Osteocyte (in vitro differentiated cells): ENCODE measurements at regions not wholly inside any gene's neighbourhood (a gene's known extent, or its start where the extent isn't known, plus 50 kb on each side); places are given as distances from the start of the nearest gene placed in this dataset.

Experiments
- DNase-seq: peaks from one replicate; pipeline ENCODE4 v3.0.0; 2021; ENCODE audit warnings: mixed read lengths; ENCODE audit not compliant: unreplicated experiment; ENCODE audit errors: extremely low spot score
- H3K27ac Mint-ChIP-seq: one replicate; pipeline ENCODE4 v1.8.0; 2021; ENCODE audit warnings: mild to moderate bottlenecking, mixed read lengths; ENCODE audit not compliant: unreplicated experiment
- H3K27me3 Mint-ChIP-seq: one replicate; pipeline ENCODE4 v1.8.0; 2021; ENCODE audit warnings: mixed read lengths; ENCODE audit not compliant: unreplicated experiment
- H3K36me3 Mint-ChIP-seq: one replicate; pipeline ENCODE4 v1.8.0; 2021; ENCODE audit warnings: mixed read lengths; ENCODE audit not compliant: unreplicated experiment
- H3K4me1 Mint-ChIP-seq: one replicate; pipeline ENCODE4 v1.8.0; 2021; ENCODE audit warnings: mixed read lengths; ENCODE audit not compliant: unreplicated experiment
- H3K4me3 Mint-ChIP-seq: one replicate; pipeline ENCODE4 v1.8.0; 2021; ENCODE audit warnings: mild to moderate bottlenecking, moderate library complexity, mixed read lengths; ENCODE audit not compliant: unreplicated experiment
- H3K9me3 Mint-ChIP-seq: one replicate; pipeline ENCODE4 v1.8.0; 2021; ENCODE audit warnings: mixed read lengths; ENCODE audit not compliant: unreplicated experiment
- TF ChIP-seq, protein P1 (sequence below): fragments of 200-600 bp; sonication (generic); IDR thresholded peaks from 2 replicates; pipeline ENCODE4 v1.5.0; 2021; ENCODE audit warnings: antibody characterized with exemption, mild to moderate bottlenecking, moderate library complexity

DNA sequence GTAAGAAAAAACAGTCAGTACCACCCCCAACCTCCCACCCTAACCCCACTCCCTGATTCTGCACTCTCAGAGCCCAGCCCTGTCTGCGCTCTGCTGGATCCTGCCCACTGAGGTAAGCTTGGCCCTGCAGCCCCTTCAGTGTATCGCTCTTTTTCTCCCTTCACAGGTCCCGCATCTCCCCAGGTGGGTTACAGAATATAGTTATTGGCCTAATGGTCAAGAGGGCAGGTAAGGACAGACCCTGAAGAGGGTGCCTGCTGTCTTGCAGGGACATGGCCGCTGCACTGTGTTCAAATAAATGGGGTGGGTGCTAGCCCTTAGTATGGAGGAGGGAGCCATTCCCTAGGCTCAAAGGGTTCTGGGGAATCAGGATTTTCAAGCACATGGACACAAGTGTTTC, 135.7 kb downstream of the ADSS2 start:
- Mint-ChIP-seq H3K4me1 (peaks cover 12% of the 10 kb centered on the region), H3K36me3 (no peaks in the 10 kb centered on the region), H3K9me3 (no peaks in the 10 kb centered on the region), H3K27ac (peak overlapping the region; percentile 47), H3K27me3 (no peaks in the 10 kb centered on the region), H3K4me3 (no peak overlapping the region)
- peak; percentile 71 for DNase-seq
- TF ChIP-seq, protein P1, sequence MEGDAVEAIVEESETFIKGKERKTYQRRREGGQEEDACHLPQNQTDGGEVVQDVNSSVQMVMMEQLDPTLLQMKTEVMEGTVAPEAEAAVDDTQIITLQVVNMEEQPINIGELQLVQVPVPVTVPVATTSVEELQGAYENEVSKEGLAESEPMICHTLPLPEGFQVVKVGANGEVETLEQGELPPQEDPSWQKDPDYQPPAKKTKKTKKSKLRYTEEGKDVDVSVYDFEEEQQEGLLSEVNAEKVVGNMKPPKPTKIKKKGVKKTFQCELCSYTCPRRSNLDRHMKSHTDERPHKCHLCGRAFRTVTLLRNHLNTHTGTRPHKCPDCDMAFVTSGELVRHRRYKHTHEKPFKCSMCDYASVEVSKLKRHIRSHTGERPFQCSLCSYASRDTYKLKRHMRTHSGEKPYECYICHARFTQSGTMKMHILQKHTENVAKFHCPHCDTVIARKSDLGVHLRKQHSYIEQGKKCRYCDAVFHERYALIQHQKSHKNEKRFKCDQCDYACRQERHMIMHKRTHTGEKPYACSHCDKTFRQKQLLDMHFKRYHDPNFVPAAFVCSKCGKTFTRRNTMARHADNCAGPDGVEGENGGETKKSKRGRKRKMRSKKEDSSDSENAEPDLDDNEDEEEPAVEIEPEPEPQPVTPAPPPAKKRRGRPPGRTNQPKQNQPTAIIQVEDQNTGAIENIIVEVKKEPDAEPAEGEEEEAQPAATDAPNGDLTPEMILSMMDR: no peak

DNA sequence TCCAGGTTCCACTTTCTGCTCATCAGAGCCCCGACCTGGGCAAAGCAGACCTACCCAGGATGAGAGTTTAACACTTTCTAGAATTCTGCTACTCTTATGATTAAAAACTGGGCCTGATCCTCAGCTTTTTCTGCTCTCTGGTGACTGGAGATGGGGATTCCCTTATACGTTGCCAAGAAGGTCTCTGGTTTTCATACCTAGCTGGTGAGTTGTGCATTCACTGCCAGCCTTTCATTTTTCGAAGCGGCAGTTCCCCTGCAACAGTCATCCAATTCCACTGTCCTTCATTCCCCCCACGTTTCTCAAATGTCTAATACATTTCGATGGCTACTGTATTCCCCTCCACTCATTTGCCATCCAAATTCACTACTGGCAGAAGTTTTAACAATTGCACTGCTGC, 135.3 kb downstream of the ADSS2 start:
- peaks cover 12% of the 10 kb centered on the region for H3K4me1 Mint-ChIP-seq
- H3K27ac Mint-ChIP-seq: no peak overlapping the region
- H3K4me3 Mint-ChIP-seq: no peak overlapping the region
- no peaks in the 10 kb centered on the region for H3K36me3 Mint-ChIP-seq
- peak; percentile 27 for DNase-seq
- H3K27me3 Mint-ChIP-seq: no peaks in the 10 kb centered on the region
- TF ChIP-seq, protein P1: no peak
- no peaks in the 10 kb centered on the region for H3K9me3 Mint-ChIP-seq

DNA sequence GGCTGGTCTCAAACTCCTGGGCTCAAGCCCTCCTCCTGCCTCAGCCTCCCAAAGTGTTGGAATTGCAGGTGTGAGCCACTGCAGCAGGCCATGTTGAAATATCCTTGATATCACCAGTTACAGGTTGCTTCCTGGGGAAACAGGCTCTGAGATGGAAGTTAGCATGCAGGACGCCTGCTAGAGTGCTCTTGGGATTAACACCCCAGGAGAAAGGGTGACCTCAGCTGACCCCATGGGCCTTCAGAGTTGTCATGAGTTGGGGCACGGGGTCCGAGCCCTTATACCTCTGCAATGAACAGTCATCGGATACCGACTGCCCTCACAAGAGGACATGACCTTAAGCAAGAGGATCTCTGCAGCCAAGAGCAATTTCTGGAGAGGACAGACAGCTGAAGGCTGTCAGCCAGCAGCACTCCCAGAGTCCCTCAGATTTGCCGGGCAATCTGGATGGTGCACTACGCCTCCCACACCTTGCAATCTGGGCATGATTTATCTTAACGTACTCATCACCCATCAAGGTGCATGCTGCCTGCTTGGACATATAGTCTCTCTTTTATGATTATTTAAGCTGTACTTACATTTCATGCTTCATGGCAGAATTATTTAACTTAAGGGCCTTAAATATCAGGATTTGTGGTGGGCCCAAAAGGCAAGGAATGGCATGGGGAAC, 134.6 kb downstream of the ADSS2 start:
- H3K27me3 Mint-ChIP-seq: no peaks in the 10 kb centered on the region
- no peaks in the 10 kb centered on the region for H3K9me3 Mint-ChIP-seq
- TF ChIP-seq, protein P1: no peak
- peak; percentile 69 for DNase-seq
- no peaks in the 10 kb centered on the region for H3K36me3 Mint-ChIP-seq
- no peak overlapping the region for H3K27ac Mint-ChIP-seq
- H3K4me1 Mint-ChIP-seq: peaks cover 17% of the 10 kb centered on the region
- no peak overlapping the region for H3K4me3 Mint-ChIP-seq

DNA sequence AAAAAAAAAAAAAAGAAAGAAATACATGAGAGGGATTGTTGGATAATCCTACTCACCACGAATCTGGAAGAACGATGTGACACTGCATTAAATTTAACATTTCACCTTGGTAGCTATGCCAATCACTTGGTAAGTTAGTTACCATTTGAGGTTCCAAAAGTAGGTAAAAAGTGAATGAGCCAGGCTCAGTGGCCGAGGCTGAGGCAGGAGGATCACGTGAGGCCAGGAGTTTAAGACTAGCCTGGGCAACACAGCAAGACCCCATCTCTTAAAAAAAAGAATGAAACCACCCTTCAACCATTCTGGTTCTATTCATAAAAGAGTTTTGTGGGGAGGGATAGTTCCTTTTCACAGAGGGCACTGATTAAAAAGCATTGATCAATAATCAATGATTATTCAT, 133.6 kb downstream of the ADSS2 start:
- TF ChIP-seq, protein P1: no peak
- no peak overlapping the region for H3K4me3 Mint-ChIP-seq
- peaks cover 26% of the 10 kb centered on the region for H3K4me1 Mint-ChIP-seq
- H3K27me3 Mint-ChIP-seq: no peaks in the 10 kb centered on the region
- H3K27ac Mint-ChIP-seq: no peak overlapping the region
- DNase-seq: peak; percentile 3
- no peaks in the 10 kb centered on the region for H3K36me3 Mint-ChIP-seq
- no peaks in the 10 kb centered on the region for H3K9me3 Mint-ChIP-seq

DNA sequence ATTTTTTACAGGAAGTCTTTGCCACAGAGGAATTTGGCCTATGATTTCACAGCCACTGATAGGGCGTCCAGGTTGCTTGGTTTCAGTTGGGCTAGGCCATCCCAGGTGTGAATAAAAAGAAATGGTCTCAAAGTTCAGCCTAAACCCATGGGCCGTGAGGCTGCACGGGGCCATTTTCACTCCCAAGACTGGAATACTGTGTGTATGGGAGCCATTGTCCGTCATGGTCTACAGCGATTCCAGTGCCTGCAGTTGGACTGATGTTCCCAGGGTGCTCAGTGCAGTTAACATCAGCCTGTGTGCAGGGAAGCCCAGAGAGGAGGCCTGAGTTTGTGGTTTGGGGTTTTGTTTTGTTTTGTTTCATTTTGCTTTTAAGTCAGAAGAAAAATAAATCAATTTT, 133.2 kb downstream of the ADSS2 start:
- DNase-seq: peak; percentile 57
- Mint-ChIP-seq H3K9me3 (no peaks in the 10 kb centered on the region), H3K4me3 (no peak overlapping the region), H3K4me1 (peaks cover 31% of the 10 kb centered on the region), H3K36me3 (no peaks in the 10 kb centered on the region), H3K27ac (no peak overlapping the region), H3K27me3 (no peaks in the 10 kb centered on the region)
- TF ChIP-seq, protein P1: no peak
